HG02610 (cell line): ENCODE measurements at regions not wholly inside any gene's neighbourhood (a gene's known extent, or its start where the extent isn't known, plus 50 kb on each side); places are given as distances from the start of the nearest gene placed in this dataset.
"Not testable (repeated sequence)": the region's sequence is repeated elsewhere in the genome, so short reads cannot be mapped to it uniquely, and the experiment has no call there.

Experiments
- ATAC-seq: cut with Tn5 transposase; IDR thresholded peaks from one replicate; pipeline ENCODE4 v1.9.1; 2021; ENCODE audit warnings: mild to moderate bottlenecking, moderate library complexity; ENCODE audit not compliant: unreplicated experiment

DNA sequence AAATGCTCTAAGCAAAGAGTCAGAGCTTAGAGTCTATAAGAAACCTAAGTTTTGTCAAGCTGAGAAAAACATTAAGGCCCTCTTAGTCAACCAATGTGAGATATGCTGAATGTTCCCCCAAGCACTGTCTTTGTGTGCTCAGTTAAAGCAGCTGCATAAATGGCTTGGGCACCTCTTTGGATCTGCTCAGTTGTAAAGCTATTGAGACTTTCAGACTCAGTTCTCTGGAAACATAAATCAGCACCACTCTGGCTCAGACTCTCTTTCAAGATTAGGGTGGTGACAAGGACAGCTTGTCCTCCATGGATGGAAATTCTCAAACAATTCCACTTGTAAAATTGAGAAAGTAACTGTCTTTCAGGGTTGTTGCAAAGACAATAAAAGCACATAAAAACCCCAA, 807.9 kb downstream of the PRELID2 start:
- ATAC-seq = no peak

DNA sequence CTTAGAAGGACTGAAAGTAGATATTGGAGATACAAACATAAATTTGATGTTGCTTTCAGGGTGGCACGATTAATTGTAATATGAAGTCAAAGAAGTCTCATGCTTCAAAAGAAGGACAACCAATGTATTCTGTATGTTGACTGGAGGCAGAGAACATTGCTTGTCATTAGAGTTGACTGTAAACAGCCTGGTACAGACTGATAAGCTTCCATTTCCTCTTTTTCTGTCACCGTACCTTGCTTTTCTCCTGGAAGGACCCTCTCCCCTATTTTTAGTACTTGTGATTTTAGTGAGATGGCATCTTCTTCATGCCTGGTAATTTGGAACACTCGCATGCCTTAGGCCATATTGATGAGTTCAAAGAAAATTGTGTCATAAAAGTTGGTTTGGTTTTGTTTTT, 809.4 kb downstream of the PRELID2 start:
- no peak for ATAC-seq

DNA sequence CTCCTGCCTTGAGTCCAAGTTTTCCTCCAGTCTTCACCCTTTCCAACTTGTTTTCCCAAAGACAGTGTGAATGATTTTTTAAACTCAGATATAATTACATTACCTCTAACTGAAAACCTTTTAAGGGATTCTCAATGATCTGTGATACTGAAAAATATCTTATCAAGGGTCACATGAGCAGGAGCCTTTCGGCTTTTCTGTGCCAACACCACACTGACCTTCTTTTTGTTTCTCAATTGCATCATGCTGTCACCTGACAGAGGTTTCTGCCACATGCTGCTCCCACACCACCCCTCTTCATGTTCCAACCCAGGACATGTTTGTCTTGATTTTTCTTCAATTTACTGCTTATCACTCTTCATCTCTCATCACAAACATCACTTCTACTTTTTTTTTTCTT, 820.0 kb downstream of the PRELID2 start:
- ATAC-seq = no peak

DNA sequence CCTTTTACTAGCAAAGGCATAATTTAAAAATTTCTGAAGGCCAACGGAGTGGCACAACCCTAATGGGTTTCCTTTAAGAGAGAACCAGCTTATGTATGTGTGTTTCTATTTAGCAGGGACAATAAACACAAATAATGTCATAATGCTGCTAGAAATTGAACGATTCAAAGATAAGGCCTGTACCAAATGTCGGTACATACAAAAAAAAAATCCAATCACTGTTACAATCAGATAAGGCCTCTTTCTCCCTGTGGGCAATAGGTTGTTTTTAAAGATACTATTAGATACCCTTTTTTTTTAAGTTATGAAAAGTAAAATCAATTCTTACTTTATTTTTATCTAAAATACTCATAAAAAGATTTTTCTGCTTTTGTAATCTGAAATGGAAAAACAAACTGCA, 821.0 kb downstream of the PRELID2 start:
- no peak for ATAC-seq

DNA sequence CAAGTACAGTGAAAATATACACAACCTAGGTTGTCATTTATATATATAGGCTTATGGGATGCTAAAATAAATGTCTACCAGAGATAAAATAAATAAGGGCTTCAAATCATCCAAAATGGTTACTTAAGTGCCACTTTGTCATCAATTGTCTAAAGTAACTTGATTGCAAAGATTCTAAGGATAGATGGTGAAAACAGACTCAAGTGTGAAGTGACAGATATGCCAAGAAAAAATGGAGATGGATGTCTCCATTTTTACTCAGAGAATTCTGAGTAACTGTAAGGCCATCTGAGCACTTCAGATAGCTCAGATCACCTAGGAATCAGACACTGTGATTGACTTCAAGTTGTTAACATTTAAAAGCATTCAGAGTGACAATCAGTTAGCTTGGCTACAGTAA, 824.3 kb downstream of the PRELID2 start:
- ATAC-seq = no peak

DNA sequence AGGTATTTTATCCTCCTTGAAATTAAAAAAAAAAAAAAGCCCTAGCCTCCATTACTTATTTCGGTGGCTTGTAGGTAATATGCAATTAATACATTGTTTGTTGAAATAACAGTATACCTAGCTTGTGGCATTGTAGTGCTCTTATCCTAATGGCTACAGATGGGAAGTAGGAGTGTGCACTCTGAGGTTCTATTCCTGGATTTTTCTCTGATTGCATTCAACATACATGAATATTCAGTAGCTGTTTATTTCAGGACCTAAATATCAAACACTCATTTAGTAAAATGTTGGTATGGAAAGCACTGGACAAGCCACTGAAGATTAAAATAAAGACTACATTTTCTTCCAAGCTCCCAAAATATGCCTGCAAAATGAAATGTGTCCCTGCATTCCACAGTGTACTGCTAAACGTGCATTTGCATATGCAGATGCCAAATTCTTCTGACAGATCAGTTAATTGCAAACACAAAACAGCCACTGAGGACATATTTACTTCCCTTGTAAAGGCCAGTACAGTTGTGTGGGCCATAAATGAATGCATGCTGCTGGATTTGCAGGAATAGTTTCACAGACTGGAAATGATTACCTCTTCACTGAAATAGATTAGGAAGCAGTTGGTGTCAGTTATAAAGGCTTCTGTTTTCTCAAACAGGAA, 826.1 kb downstream of the PRELID2 start:
- no peak for ATAC-seq

DNA sequence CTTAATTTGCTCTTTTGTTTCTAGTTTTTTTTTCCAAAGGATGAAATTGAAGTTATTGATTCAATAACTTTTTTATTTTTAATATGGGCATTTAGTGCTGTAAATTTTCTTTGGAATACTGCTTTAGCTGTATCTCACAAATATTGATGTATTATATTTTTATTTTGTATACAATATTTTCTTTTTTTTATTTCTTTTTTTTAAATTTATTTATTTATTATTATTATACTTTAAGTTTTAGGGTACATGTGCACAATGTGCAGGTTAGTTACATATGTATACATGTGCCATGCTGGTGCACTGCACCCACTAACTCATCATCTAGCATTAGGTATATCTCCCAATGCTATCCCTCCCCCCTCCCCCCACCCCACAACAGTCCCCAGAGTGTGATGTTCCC, 823.7 kb downstream of the KCTD16 start:
- ATAC-seq = not testable (repeated sequence)

DNA sequence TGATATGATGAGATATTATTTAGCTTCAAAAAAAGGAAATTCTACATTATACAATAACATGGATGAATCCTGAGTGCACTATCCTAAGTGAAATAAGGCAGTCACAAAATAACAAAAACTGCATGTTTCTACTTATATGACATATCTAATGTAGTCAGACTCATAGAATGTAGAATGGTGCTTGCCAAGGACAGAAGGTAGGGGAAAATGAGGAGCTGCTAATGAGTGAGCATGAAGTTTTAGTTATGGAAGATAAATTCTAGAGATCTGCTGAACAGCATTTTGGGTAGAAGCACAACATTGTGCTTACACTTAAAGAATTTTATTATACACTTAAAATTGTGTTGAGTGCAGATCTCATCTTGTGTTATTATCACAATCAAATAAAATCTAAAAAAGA, 812.4 kb downstream of the KCTD16 start:
- ATAC-seq = no peak

DNA sequence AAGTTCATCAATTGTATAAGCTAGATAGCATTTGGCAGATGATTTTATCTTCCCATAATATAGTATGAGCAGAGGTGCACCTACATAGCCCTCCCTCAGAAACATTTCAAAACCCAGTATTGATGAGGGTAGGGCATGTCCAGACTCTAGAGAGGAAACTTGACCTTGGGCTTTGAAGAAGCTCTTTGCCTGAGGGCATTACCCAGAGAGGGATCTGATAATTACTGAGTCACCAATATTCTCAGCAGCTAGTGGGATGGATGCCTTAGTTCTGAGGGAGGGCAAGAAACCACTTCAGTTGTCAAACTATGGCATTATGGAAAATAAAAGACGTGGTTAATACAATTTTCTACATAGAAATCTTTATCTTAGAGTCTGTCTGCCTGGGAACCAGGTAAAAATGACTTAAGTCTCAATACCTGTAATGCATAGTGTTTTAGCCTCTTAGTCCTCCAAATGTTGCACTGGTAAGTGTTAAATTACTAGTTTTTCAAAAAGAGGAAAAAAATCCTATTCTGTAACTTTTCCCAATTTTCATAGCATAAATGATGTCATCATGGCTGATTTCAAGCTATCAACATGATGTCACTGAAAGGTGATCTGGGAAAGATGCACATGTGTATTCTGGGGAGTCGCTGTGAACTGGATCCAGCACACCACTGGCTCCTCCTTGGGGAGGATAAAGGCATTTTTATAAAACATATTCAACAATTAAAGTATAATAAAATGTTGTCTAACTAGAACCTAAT, 809.0 kb downstream of the KCTD16 start:
- ATAC-seq = no peak

DNA sequence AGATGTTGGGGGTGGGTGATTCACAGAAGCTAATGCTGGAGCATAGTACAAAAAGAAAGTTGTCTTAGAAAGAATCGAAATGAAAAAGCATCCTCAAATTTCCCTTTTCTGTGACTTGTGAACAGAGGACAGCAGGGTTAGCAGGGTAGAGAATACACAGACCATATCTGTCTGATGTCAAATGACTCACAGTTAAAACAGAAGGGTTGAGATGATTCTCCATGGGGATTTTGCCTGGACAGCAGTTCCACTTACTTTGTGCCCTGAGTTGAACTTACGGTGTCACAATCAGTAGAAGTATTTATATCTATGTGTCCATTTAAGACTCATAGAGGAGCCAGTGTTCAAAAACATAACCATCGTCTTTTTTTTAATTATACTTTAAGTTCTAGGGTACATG, 801.6 kb downstream of the KCTD16 start:
- ATAC-seq = no peak

DNA sequence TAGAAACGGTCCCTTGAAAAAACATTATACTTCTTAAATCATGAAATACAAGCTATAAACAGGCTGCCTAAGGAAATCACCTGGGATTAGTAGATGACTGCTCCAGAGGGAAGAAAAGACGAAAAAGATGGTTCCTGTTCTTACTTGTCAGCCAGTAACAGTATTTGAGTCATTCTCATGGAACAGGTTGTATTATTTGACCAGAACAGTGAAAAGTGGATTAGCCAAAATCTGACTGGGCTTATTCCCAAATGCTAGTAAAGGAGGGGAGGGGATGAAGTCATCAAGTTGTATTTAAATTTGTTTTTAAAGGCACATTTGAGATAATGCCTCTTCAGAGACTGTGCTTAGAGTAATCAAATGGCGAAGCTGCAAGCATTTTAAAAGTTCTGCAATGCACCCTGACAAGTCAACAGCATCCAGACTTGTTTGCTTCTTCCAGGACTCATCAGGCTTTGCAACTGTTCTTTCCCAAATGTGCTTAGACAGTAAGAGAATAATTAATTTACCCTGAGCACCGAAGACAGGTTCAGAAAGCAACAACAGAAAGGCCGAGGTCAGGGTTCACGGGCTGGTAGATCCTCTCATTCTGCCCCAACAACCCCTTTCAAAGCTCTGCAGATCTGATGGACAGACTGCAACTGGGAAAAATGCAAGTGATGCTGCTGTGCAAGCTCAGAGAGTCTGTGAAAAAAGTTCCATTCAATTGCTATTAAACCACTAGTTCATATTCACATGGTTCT, 800.6 kb downstream of the KCTD16 start:
- ATAC-seq = no peak

DNA sequence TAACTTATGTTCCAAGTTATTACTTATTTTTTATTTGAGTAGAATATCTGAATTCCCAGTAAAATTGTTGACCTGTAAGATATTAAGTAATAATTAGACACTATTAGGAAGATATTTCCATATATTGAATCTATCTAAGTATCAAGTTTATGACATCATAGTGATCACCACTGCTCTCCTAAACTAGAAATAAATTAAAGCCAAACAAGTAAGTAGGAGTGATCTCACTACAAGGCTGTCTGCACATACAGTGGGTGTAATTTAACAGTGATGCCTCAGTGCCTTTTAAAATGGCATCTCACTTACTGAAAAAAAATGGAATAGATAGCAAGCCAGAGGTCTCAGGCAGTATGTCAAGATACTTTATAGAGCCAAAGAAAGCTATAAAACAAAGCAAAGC, 789.6 kb downstream of the KCTD16 start:
- no peak for ATAC-seq

DNA sequence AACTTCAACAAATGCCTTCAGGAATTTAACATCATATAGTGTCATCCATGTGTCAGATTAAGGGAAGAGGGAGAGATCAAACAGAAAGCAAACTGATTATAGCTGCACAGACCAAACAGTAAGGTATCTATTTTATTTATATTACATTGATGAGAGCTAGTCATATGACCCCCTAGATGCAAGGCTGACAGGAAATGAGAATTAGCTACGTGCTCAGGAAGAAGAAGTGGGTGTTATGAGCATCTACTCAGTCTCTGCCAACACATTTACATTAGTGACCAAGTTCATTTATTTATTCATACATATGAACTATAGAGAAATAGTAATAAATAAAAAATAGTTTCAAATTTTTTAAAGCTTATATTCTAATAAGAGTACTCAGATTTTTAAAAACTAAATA, 787.3 kb downstream of the KCTD16 start:
- ATAC-seq = no peak

DNA sequence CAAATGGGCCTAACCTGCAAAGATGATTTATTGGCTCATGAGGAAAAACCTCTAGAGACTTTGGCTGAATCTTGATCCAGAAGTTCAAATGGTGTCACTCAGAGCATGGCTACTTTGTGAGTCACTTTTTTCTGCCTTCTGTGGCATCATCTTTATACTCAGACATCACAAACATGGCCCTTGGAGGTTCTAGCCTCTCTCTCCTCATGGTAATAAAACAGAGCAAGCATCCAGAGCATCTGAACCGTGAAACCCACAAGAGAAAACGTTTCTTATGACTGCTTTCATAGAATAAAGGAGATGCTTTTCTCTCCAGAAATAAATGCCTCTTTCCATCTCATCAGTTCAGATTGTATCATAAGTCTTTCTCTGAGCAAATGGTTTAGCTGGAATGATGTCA, 780.3 kb downstream of the KCTD16 start:
- ATAC-seq = no peak

DNA sequence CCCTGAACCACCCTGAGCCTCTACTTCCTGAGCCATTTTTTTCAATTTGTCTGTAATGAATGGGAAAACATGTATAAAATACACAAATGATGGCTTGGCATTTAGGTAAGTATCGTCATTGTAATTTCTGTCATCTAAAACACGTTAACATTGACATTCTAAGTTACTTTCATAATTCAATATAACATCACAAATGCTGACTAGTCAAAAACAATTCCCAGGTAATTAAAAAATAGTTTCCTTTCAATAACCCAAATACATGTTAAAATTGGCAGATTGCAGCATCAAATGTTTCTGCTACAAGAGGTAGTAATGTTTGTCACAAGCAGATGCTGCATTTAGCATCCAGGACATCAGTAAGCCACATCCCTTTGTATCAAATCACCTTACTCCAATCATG, 776.4 kb downstream of the KCTD16 start:
- ATAC-seq = no peak

DNA sequence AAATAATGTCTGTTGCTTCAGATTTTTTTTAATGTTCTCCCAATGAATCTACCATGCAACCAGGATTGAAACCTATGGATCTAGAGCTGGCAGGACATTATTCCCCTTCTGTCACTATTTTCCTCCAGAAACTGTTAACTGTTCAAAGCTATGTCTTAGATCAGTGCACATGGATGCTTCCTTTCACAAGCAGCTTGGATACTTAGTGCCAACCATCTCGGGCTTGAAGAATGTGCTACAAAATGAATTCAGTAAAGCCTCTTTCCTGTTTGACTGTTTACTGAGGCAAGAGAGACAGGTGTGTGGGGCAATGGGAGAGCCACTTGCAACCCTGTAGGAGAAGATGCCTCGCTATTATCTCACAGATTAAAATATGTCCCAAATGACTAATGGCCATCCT, 774.8 kb downstream of the KCTD16 start:
- ATAC-seq = no peak

DNA sequence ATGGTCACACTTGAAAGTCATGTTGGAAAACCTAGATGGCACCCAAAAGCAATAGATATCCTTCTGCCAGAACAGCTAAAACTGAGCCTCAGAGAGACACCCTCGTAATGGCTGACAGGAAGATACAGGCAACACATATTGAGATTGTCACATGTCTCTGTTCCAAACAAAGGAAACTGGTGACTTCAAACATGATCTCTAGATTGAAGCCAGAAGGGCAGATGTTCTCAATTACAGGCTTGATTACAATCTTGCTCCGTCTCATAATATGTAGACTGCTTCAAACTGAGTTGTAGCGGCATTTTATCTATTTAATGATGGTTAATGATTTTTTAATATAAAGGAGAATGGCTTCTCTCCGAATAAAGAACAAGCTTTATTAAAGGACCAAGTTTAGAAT, 774.3 kb downstream of the KCTD16 start:
- ATAC-seq = no peak

DNA sequence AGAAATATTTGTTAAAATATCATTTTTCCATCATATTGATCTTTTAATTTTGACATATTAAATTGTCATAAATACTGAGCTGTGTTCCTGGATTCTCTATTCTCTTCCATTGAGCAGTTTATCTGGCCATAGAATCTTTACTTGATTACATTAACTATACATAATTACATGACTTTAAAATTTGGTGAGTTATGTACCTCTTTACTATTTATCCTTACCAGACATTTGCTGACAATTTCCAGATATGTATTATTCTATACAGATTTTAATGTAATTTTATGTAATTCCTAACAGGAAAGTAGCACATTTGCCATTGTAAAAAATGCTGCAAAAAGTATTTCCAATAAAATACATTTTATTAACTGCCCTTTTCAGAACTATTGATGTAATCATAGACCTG, 770.3 kb downstream of the KCTD16 start:
- ATAC-seq = no peak

DNA sequence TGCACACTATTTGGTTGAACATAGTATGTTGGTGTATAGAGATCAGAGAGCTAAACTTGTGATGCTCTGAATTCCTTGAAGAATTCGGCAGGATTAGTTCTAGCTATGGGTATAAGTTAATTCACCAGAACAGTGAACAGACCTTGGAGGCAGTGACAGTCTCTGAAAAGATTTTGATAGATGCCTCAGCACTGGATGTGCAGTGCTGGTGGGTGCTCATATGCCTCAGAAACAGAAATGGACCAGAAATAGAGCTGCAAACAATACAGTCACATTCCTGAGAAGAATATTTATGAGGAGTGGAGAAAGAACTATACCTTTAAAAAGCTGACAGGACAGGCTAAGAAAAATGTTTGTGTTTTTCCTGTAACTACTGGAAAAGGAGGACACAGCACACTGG, 747.7 kb downstream of the KCTD16 start:
- no peak for ATAC-seq

DNA sequence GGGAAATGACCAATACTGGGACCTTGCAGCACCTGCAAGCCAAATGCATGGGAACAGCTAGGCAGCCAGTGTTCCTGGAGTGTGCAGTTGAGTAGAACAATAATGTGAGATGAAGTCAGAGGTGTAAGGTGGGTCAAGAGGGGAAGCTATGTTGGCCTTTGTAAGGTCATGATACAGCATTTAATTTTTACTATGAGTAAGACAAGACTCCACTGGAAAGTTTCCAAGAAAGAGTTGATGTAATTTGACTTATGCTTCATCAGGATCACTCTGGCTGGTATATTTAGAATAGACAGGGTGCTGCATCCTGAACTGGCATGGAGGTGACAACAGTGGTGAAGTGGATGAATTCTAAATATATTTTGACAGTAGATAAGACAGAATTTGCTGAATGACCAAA, 744.8 kb downstream of the KCTD16 start:
- no peak for ATAC-seq

DNA sequence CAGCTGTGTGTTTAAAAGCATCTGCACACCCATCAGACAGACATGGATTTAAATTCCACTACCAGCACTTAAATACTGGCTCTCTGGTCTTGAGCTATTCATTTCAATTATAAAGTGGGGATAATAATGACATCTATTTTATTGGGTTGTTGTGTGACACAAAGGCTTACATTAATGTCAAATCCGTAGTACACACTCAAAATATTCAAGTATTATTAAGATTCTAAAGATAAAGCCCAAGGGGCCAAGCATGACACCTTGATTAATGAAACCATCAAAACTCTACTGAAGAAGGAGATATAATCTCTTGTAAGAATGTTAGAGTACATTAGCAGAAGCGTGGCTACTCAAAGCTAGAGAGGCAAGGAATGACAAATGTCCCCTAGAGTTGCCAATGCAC, 743.0 kb downstream of the KCTD16 start:
- no peak for ATAC-seq

DNA sequence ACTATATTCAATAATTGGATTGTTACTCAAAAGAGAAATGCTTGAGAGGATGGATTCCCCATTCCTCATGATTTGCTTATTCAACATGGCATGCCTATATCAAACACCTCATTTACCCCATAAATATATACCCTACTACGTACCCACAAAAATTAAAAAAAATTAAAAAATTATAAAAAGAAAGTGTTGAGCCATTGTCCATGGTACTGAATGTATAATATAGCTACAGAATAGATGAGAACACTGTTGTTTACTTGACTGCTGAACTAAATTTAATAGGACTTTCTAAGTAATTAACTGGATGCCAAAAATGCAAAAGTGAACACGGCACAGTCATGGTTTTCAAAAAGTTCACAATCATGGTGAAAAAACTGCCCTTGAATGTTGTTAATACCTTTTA, 725.8 kb downstream of the KCTD16 start:
- no peak for ATAC-seq
